GM18909 (cell line): ENCODE measurements at regions not wholly inside any gene's neighbourhood (a gene's known extent, or its start where the extent isn't known, plus 50 kb on each side); places are given as distances from the start of the nearest gene placed in this dataset.
"Not testable (repeated sequence)": the region's sequence is repeated elsewhere in the genome, so short reads cannot be mapped to it uniquely, and the experiment has no call there.

Experiments used
- ATAC-seq: cut with Tn5 transposase; IDR thresholded peaks from one replicate; pipeline ENCODE4 v1.9.1; 2021; ENCODE audit warnings: mild to moderate bottlenecking; ENCODE audit not compliant: unreplicated experiment, poor library complexity

- no peak for ATAC-seq
Observed at GRCh38 chr7:125197731-125198393, 268.2 kb upstream of the POT1 start.

DNA sequence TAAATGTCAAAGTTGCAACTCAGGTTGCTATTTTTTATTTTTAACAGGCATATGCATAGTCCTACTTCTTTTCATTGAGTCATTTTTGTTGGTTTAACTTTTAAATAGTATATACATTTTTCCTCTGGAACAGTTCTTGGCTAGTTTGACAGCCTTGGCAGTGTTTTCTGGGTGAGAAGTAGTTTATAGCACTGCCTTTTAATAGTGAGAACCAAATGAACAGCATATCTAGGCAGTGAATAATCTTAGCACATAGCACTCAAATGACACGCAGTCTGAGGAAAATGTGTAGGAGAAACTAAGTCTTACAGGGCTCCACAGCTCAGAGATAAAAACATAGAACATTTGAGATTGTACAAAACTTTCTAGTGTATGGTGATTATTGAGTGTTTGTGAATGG lies 265.5 kb upstream of the POT1 start:
- ATAC-seq = no peak

DNA sequence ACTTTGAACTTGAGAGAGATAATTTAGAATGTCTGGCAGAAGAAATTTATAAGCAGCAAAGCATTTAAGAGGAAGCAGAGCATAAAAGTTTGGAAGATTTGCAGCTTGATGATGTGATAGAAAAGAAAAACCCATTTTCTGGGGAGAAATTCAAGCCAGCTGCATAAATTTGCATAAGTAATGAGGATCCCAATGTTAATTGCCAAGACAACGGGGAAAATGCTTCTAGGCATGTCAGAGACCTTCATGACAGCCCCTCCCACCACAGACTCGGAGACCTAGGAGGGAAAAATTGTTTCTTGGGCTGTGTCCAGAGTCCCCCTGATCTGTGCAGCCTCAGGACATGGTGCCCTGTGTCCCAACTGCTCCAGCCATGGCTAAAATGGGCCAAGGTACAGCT lies 263.6 kb upstream of the POT1 start:
- ATAC-seq = no peak

GRCh38 chr7:125184801-125185200 lies 255.2 kb upstream of the POT1 start:
- ATAC-seq = no peak

GRCh38 chr7:125181569-125182267 lies 252.1 kb upstream of the POT1 start:
- not testable (repeated sequence) for ATAC-seq

GRCh38 chr7:125173571-125173970 lies 243.9 kb upstream of the POT1 start:
- no peak for ATAC-seq

GRCh38 chr7:125169088-125169487 lies 239.5 kb upstream of the POT1 start:
- no peak for ATAC-seq

GRCh38 chr7:125154930-125155329 lies 225.3 kb upstream of the POT1 start:
- no peak for ATAC-seq

- no peak for ATAC-seq
Observed at GRCh38 chr7:125149151-125149550, 219.5 kb upstream of the POT1 start.

GRCh38 chr7:125147047-125147446 lies 217.4 kb upstream of the POT1 start:
- no peak for ATAC-seq

GRCh38 chr7:125136755-125137532 lies 207.3 kb upstream of the POT1 start:
- ATAC-seq = no peak

DNA sequence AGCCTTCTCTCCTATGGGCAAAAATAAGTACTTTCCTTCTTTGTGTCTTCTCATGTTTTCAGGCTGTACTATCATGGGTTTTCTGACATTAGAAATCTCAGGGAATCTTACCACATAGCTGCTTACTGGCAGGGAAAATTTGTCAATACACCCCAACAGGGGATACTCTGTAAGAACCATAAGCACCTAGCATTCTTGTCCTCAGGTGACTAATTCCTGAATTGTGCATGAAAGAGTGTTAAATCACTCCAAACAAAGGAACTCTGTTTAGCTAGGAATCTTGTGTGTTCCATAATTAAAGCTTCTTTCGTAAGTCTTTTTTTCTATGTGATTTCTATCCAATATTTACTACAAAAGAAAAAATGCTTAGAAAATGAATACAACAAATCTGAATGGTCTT lies 206.7 kb upstream of the POT1 start:
- no peak for ATAC-seq

- ATAC-seq = no peak
Observed at GRCh38 chr7:125130173-125130572, 200.5 kb upstream of the POT1 start.

- ATAC-seq = no peak
Observed at GRCh38 chr7:125127304-125127703, 197.7 kb upstream of the POT1 start.

DNA sequence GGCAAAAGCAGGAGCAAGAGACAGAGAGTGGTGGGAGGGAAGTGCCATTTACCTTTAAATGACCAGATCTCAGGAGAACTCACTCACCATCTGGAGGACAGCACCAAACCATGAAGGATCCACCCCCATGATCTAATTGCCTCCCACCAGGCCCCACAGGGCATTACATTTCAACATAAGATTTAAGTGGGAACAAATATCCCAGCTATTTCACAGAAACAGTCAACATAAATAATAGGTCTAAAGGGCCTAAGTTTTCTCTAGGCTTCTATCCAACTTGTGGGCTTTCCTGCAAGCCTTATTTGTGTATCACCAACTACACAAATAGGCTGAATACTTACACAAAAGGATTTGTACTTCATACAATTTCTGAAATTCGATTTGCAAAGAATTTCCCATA lies 196.8 kb upstream of the POT1 start:
- ATAC-seq = no peak

DNA sequence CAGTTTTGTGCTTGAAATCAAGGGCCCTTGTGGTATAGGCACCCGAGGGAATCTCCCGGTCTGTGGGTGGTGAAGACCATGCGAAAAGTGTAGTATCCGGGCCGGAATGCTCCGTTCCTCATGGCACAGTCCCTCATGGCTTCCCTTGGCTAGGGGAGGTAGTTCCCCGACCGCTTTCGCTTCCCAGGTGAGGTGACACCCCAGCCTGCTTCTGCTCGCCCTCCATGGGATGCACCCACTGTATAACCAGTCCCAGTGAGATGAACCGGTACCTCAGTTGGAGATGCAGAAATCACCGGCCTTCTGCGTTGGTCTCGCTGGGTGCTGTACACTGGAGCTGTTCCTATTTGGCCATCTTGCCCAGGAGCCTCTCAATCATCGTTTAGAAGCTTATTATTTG lies 195.7 kb upstream of the POT1 start:
- ATAC-seq = no peak

GRCh38 chr7:125122173-125122572 lies 192.5 kb upstream of the POT1 start:
- no peak for ATAC-seq

GRCh38 chr7:125119559-125120115 lies 190.0 kb upstream of the POT1 start:
- no peak for ATAC-seq

DNA sequence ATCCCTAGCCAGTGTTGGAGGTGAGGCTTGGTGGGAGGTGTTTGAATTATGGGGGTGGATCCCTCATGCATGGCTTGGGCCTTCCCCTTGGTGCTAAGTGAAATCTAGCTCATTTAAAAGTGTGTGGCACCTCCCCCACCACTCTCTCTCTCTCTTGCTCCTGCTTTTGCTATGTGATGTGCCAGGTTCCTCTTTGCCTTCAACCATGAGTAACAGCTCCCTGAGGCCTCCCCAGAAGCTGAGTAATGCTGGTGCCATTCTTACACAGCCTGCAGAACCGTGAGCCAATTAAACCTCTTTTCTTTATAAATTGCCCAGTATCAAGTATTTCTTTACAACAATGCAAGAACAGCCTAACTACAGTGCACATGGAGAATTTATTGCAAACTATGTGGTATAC lies 188.8 kb upstream of the POT1 start:
- ATAC-seq = no peak

GRCh38 chr7:125112850-125113249 lies 183.2 kb upstream of the POT1 start:
- ATAC-seq = no peak

- no peak for ATAC-seq
Observed at GRCh38 chr7:125099519-125099918, 169.9 kb upstream of the POT1 start.
